A673 (cell line): ENCODE measurements at regions not wholly inside any gene's neighbourhood (a gene's known extent, or its start where the extent isn't known, plus 50 kb on each side); places are given as distances from the start of the nearest gene placed in this dataset.

ENCODE experiments used
- EZH2 ChIP-seq: fragments of 200-600 bp; sonication (generic); IDR thresholded peaks from 2 replicates; pipeline ENCODE4 v1.6.1; 2017; ENCODE audit warnings: borderline replicate concordance, low read depth, mild to moderate bottlenecking, mixed read lengths, antibody characterized with exemption, low read length; ENCODE audit not compliant: poor library complexity, severe bottlenecking
- TF ChIP-seq, protein P1 (sequence below): fragments of 300-800, 200-600 bp; sonication (generic); conservative IDR thresholded peaks from 2 replicates; pipeline ENCODE4 v1.5.1; 2017; ENCODE audit warnings: low read depth, mild to moderate bottlenecking, antibody characterized with exemption, low read length, moderate library complexity, mixed read lengths

GRCh38 chr2:16385341-16385740, 280.3 kb downstream of the CYRIA start:
- TF ChIP-seq, protein P1, sequence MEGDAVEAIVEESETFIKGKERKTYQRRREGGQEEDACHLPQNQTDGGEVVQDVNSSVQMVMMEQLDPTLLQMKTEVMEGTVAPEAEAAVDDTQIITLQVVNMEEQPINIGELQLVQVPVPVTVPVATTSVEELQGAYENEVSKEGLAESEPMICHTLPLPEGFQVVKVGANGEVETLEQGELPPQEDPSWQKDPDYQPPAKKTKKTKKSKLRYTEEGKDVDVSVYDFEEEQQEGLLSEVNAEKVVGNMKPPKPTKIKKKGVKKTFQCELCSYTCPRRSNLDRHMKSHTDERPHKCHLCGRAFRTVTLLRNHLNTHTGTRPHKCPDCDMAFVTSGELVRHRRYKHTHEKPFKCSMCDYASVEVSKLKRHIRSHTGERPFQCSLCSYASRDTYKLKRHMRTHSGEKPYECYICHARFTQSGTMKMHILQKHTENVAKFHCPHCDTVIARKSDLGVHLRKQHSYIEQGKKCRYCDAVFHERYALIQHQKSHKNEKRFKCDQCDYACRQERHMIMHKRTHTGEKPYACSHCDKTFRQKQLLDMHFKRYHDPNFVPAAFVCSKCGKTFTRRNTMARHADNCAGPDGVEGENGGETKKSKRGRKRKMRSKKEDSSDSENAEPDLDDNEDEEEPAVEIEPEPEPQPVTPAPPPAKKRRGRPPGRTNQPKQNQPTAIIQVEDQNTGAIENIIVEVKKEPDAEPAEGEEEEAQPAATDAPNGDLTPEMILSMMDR = no peak
- no peak for TF ChIP-seq EZH2
